HCT116 (cell line): ENCODE measurements at regions not wholly inside any gene's neighbourhood (a gene's known extent, or its start where the extent isn't known, plus 50 kb on each side); places are given as distances from the start of the nearest gene placed in this dataset.

ENCODE experiments used
- ATAC-seq: fragments of 200-7000 bp; cut with Tn5 transposase; 2 replicates; pipeline ENCODE4 v1.9.1; 2020; ENCODE audit warnings: mild to moderate bottlenecking, moderate library complexity
- BruUV-seq: library from RNA; stranded (reverse); fragments of 400-500 nt; replicated peaks from 2 replicates; lab custom pipeline; 2021; lab: Mats Ljungman, UMichigan
- CTCF ChIA-PET: fragments of 300-600 bp; sonication (Branson Sonifier 250); formaldehyde crosslinking; loops from one replicate; lab custom pipeline; 2021; ENCODE audit warnings: antibody characterized with exemption; lab: Charles Lee
- POLR2A ChIA-PET: fragments of 300-600, 350-600 bp; sonication (Branson Sonifier 250); formaldehyde crosslinking; loops from one replicate; lab custom pipeline; 2021; ENCODE audit warnings: antibody characterized with exemption; lab: Charles Lee
- RAD21 ChIA-PET, 2 experiments: fragments of 300-600 bp; sonication (Branson Sonifier 250); formaldehyde crosslinking; loops; one replicate each; lab custom pipeline; 2023; ENCODE audit warnings: low total read pairs in 2 of 2; ENCODE audit not compliant: uncharacterized antibody in 2 of 2, unreplicated experiment in 2 of 2, low non-redundant PET in 1 of 2; lab: Charles Lee
- DNase-seq: peaks from one replicate; pipeline ENCODE4 v3.0.0-alpha.2; 2010; ENCODE audit warnings: low read depth, low spot score
- H2AFZ ChIP-seq: fragments of 200-600 bp; shearing (Covaris generic), sonication (generic); 2 replicates; pipeline ENCODE4 v1.6.1; 2017; ENCODE audit warnings: low read depth, mixed run types, mixed read lengths, antibody characterized with exemption, low read length; ENCODE audit not compliant: poor library complexity, severe bottlenecking
- H3K27ac ChIP-seq: 2 replicates; pipeline ENCODE4 v1.5.1; 2012; ENCODE audit warnings: low read depth, low read length
- H3K27me3 ChIP-seq: fragments of 200-600 bp; sonication (generic); 2 replicates; pipeline ENCODE4 v1.6.1; 2016; ENCODE audit warnings: mixed run types, low read length, mixed read lengths; ENCODE audit not compliant: insufficient read depth
- H3K36me3 ChIP-seq, 2 experiments: fragments of 200-500 bp in 1 of 2; fragments of 200-600 bp in 1 of 2; sonication (Bioruptor generic) in 1 of 2; sonication (generic) in 1 of 2; 2 replicates each; pipeline versions ENCODE4 v1.5.1 to v1.6.1; 2014 to 2016; ENCODE audit warnings: low read length in 2 of 2, inconsistent platforms in 1 of 2, mixed read lengths in 1 of 2, mixed run types in 1 of 2; ENCODE audit not compliant: insufficient read depth in 2 of 2, control insufficient read depth in 1 of 2
- H3K4me1 ChIP-seq, 2 experiments: fragments of 200-600 bp in 1 of 2; sonication (generic) in 1 of 2; 2 replicates each; pipeline versions ENCODE4 v1.5.1 to v1.6.1; 2012 to 2017; ENCODE audit warnings: low read length in 2 of 2, inconsistent platforms in 1 of 2, mild to moderate bottlenecking in 1 of 2, mixed read lengths in 1 of 2, mixed run types in 1 of 2, moderate library complexity in 1 of 2; ENCODE audit not compliant: insufficient read depth in 2 of 2, control insufficient read depth in 1 of 2
- H3K4me2 ChIP-seq: fragments of 200-600 bp; sonication (generic); 2 replicates; pipeline ENCODE4 v1.6.1; 2017; ENCODE audit warnings: mixed run types, low read length, mixed read lengths
- H3K4me3 ChIP-seq, 2 experiments: fragments of 200-600 bp in 1 of 2; sonication (generic) in 1 of 2; replicated peaks in 1 of 2; 2 replicates each; pipeline ENCODE4 v1.5.1; 2011 to 2016; ENCODE audit warnings: low read length in 2 of 2, control low read depth in 1 of 2, low read depth in 1 of 2, mild to moderate bottlenecking in 1 of 2, mixed read lengths in 1 of 2, mixed run types in 1 of 2
- H3K79me2 ChIP-seq: fragments of 200-600 bp; sonication (generic); 2 replicates; pipeline ENCODE4 v1.6.1; 2017; ENCODE audit warnings: mild to moderate bottlenecking, mixed run types, low read length, moderate library complexity, mixed read lengths; ENCODE audit not compliant: insufficient read depth
- H3K9ac ChIP-seq: fragments of 200-600 bp; sonication (generic); 2 replicates; pipeline ENCODE4 v1.6.1; 2016; ENCODE audit warnings: low read length, mixed read lengths
- H3K9me2 ChIP-seq: fragments of 200-600 bp; sonication (generic), shearing (Covaris generic); 2 replicates; pipeline ENCODE4 v1.6.1; 2017; ENCODE audit warnings: mixed run types, mild to moderate bottlenecking, moderate library complexity; ENCODE audit not compliant: insufficient read depth
- H3K9me3 ChIP-seq, 2 experiments: fragments of 200-500 bp in 1 of 2; fragments of 200-600 bp in 1 of 2; sonication (Bioruptor generic) in 1 of 2; sonication (generic) in 1 of 2; 2 replicates each; pipeline ENCODE4 v1.6.1; 2014 to 2017; ENCODE audit warnings: low read length in 2 of 2, mixed read lengths in 2 of 2, inconsistent platforms in 1 of 2, low read depth in 1 of 2, mild to moderate bottlenecking in 1 of 2, mixed run types in 1 of 2, moderate library complexity in 1 of 2; ENCODE audit not compliant: control insufficient read depth in 1 of 2, insufficient read depth in 1 of 2
- H4K20me1 ChIP-seq: fragments of 200-600 bp; sonication (generic), shearing (Covaris generic); 2 replicates; pipeline ENCODE4 v1.6.1; 2017; ENCODE audit warnings: mixed run types, mild to moderate bottlenecking, moderate library complexity; ENCODE audit not compliant: insufficient read depth
- ATF3 ChIP-seq: IDR thresholded peaks from 2 replicates; pipeline ENCODE4 v1.6.1; 2012
- CBX3 ChIP-seq: IDR thresholded peaks from 2 replicates; pipeline ENCODE4 v1.6.1; 2012; ENCODE audit warnings: low read depth
- CEBPB ChIP-seq: IDR thresholded peaks from 2 replicates; pipeline ENCODE4 v1.6.1; 2012; ENCODE audit warnings: low read depth
- EGR1 ChIP-seq: IDR thresholded peaks from 2 replicates; pipeline ENCODE4 v1.6.1; 2012; ENCODE audit warnings: low read depth
- ELF1 ChIP-seq: IDR thresholded peaks from 2 replicates; pipeline ENCODE4 v1.6.1; 2012; ENCODE audit warnings: low read depth, borderline replicate concordance
- EZH2 ChIP-seq: fragments of 200-600 bp; sonication (generic); IDR thresholded peaks from 2 replicates; pipeline ENCODE4 v1.6.1; 2017; ENCODE audit warnings: antibody characterized with exemption, mixed run types
- FOSL1 ChIP-seq: IDR thresholded peaks from 2 replicates; pipeline ENCODE4 v1.6.1; 2012; ENCODE audit warnings: low read depth
- JUND ChIP-seq: IDR thresholded peaks from 2 replicates; pipeline ENCODE4 v1.6.1; 2012
- POLR2A ChIP-seq: IDR thresholded peaks from 2 replicates; pipeline ENCODE4 v1.7.0; 2011; ENCODE audit warnings: borderline replicate concordance; ENCODE audit not compliant: insufficient read depth, insufficient read length; ENCODE audit errors: extremely low read depth
- POLR2AphosphoS5 ChIP-seq: IDR thresholded peaks from 2 replicates; pipeline ENCODE4 v1.6.1; 2011; ENCODE audit warnings: mild to moderate bottlenecking, low read depth, low read length, moderate library complexity
- REST ChIP-seq: IDR thresholded peaks from 2 replicates; pipeline ENCODE4 v1.6.1; 2012; ENCODE audit warnings: low read depth
- SIN3A ChIP-seq: IDR thresholded peaks from 2 replicates; pipeline ENCODE4 v1.6.1; 2012; ENCODE audit warnings: low read depth
- SP1 ChIP-seq: IDR thresholded peaks from 2 replicates; pipeline ENCODE4 v1.6.1; 2012; ENCODE audit warnings: low read depth
- SRF ChIP-seq: IDR thresholded peaks from 2 replicates; pipeline ENCODE4 v1.6.1; 2012; ENCODE audit warnings: low read depth
- TCF7L2 ChIP-seq: IDR thresholded peaks from 2 replicates; pipeline ENCODE4 v1.7.0; 2011; ENCODE audit warnings: borderline replicate concordance, inconsistent platforms; ENCODE audit not compliant: insufficient read depth, insufficient read length; ENCODE audit errors: extremely low read depth
- YY1 ChIP-seq: IDR thresholded peaks from 2 replicates; pipeline ENCODE4 v1.6.1; 2011; ENCODE audit warnings: low read length, low read depth, moderate library complexity, mild to moderate bottlenecking; ENCODE audit not compliant: insufficient replicate concordance; ENCODE audit errors: extremely low read depth
- ZBTB33 ChIP-seq: IDR thresholded peaks from 2 replicates; pipeline ENCODE4 v1.6.1; 2011; ENCODE audit warnings: mild to moderate bottlenecking, low read length, moderate library complexity; ENCODE audit not compliant: insufficient replicate concordance; ENCODE audit errors: extremely low read depth
- intact Hi-C: fragments of 100-400 bp; cut with micrococcal nuclease; formaldehyde crosslinking; loops from 2 replicates; pipeline ENCODE4 v1.10.0; 2022

- Histone ChIP-seq H4K20me1 (no peaks in the 10 kb centered on the region), H3K4me1 (peaks cover 0 to 12% of the 10 kb centered on the region in 2 experiments; a peak in 2 of 4 replicates), H3K27me3 (no peaks in the 10 kb centered on the region), H3K9me3 (no peaks in the 10 kb centered on the region), H3K27ac (no peak overlapping the region), H3K36me3 (no peaks in the 10 kb centered on the region), H3K9me2 (no peaks in the 10 kb centered on the region; the same call in 1 of the 2 replicates), H3K4me2 (no peak overlapping the region), H3K9ac (no peak overlapping the region), H2AFZ (no peak overlapping the region), H3K79me2 (no peaks in the 10 kb centered on the region), H3K4me3 (no peak overlapping the region)
- ATAC-seq (no peak), DNase-seq (no peak)
- BruUV-seq: no TSS peak
- ChIA-PET CTCF (no interaction called here), POLR2A (no interaction called here), RAD21 (no interaction called here)
- TF ChIP-seq TCF7L2 (no peak), SP1 (no peak), POLR2A (no peak), EGR1 (no peak), SIN3A (no peak), POLR2AphosphoS5 (no peak), ATF3 (no peak), CBX3 (no peak), EZH2 (no peak), SRF (no peak), FOSL1 (no peak)
- intact Hi-C loops: no loop called here
These were observed 125.0 kb upstream of the IVNS1ABP start for GRCh38 chr1:185442050-185442449.

GRCh38 chr1:185441605-185442004 is 124.6 kb upstream of the IVNS1ABP start:
- H3K4me1 ChIP-seq: peaks cover 0 to 12% of the 10 kb centered on the region in 2 experiments; a peak in 2 of 4 replicates
- H3K36me3 ChIP-seq: no peaks in the 10 kb centered on the region
- no peaks in the 10 kb centered on the region for H3K79me2 ChIP-seq
- ATAC-seq: peak; percentile 52
- no peak overlapping the region for H3K9ac ChIP-seq
- H3K4me2 ChIP-seq: peak overlapping the region; percentile 6; the same call in 1 of the 2 replicates
- no peak for DNase-seq
- no peaks in the 10 kb centered on the region for H3K9me3 ChIP-seq
- intact Hi-C loops: no loop called here
- no peak overlapping the region for H3K27ac ChIP-seq
- no peaks in the 10 kb centered on the region; the same call in 1 of the 2 replicates for H3K9me2 ChIP-seq
- no peak overlapping the region for H3K4me3 ChIP-seq
- no peaks in the 10 kb centered on the region for H3K27me3 ChIP-seq
- H2AFZ ChIP-seq: no peak overlapping the region
- POLR2A ChIA-PET: no interaction called here
- RAD21 ChIA-PET: no interaction called here
- CTCF ChIA-PET: no interaction called here
- H4K20me1 ChIP-seq: no peaks in the 10 kb centered on the region
- BruUV-seq: no TSS peak
- TF ChIP-seq JUND: no peak
- TF ChIP-seq SRF: no peak
- no peak for TF ChIP-seq REST
- no peak for TF ChIP-seq TCF7L2
- TF ChIP-seq ELF1: no peak
- no peak for TF ChIP-seq POLR2AphosphoS5
- no peak for TF ChIP-seq CEBPB
- no peak for TF ChIP-seq ZBTB33
- no peak for TF ChIP-seq POLR2A
- no peak for TF ChIP-seq SP1
- TF ChIP-seq SIN3A: no peak
- no peak for TF ChIP-seq YY1
